ENCODE measurements at regions not wholly inside any gene's neighbourhood (a gene's known extent, or its start where the extent isn't known, plus 50 kb on each side); places are given as distances from the start of the nearest gene placed in this dataset.

- intact Hi-C loops (cut with micrococcal nuclease) (no loop called here), dilution Hi-C loops (cut with HindIII; ENCODE audit: low sequenced_read_pairs, unreplicated experiment) (no loop called here), in situ Hi-C loops (cut with MboI; ENCODE audit: low sequenced_read_pairs) (no loop called here)
- H2AK5ac ChIP-seq (ENCODE audit: low read depth, low read length), result no peak overlapping the region
- H3K56ac ChIP-seq (ENCODE audit: extremely low read depth, insufficient read depth, low read length), result no peak overlapping the region
- H3K23ac ChIP-seq (ENCODE audit: low read depth, low read length), result no peak overlapping the region
- H3K9me3 ChIP-seq (ENCODE audit: control insufficient read depth, insufficient read depth, low read length), result no peaks in the 10 kb centered on the region
- no peak overlapping the region for H3K27ac ChIP-seq (ENCODE audit: insufficient read depth, low read length)
- no peak overlapping the region for H4K91ac ChIP-seq (ENCODE audit: insufficient read depth, low read depth, low read length)
- H4K8ac ChIP-seq (ENCODE audit: low read depth in 2 of 2, low read length in 2 of 2), result no peak overlapping the region
- H3K4ac ChIP-seq (ENCODE audit: low read depth, low read length), result no peak overlapping the region
- H3K9me1 ChIP-seq (ENCODE audit: insufficient read depth, low read length), result no peaks in the 10 kb centered on the region
- no peaks in the 10 kb centered on the region for H4K20me1 ChIP-seq (ENCODE audit: insufficient read depth, low read length)
- DNase-seq, result no peak
- H3K4me3 ChIP-seq (ENCODE audit: insufficient read depth, low read depth, low read length), result no peak overlapping the region
- WGBS, 2 experiments (ENCODE audit: extremely low coverage in 2 of 2, insufficient read length in 1 of 2), result 80% methylated on average over 1 of the region's 2 CpGs; no CpG with 5 or more reads in 1 of the 2 experiments
- H3K4me2 ChIP-seq (ENCODE audit: low read depth, low read length), result no peak overlapping the region
- no peak for ATAC-seq (ENCODE audit: low read depth)
- CTCF ChIA-PET, result no interaction called here
- H2AK9ac ChIP-seq (replicated peaks; ENCODE audit: low read depth, low read length, poor library complexity), result no peak overlapping the region
- H2AFZ ChIP-seq (replicated peaks; ENCODE audit: low read length, poor library complexity), result no peak overlapping the region
- no peak overlapping the region for H3K18ac ChIP-seq (ENCODE audit: low read depth, low read length)
- H2BK120ac ChIP-seq (ENCODE audit: low read depth, low read length), result no peak overlapping the region
- H3K79me1 ChIP-seq (ENCODE audit: low read depth in 1 of 2, low read length in 2 of 2), result no peaks in the 10 kb centered on the region
- H3K36me3 ChIP-seq (ENCODE audit: control insufficient read depth, insufficient read depth, low read length), result no peaks in the 10 kb centered on the region
- POLR2A ChIA-PET (ENCODE audit: unreplicated experiment), result no interaction called here
- H3K27me3 ChIP-seq (ENCODE audit: control insufficient read depth, insufficient read depth, low read length), result no peaks in the 10 kb centered on the region
- no peak overlapping the region for H4K5ac ChIP-seq (ENCODE audit: low read depth, low read length)
- no peak overlapping the region for H2BK5ac ChIP-seq (ENCODE audit: low read depth, low read length, poor library complexity, severe bottlenecking)
- BruUV-seq (replicated peaks), result no TSS peak
- no peak overlapping the region for H2BK15ac ChIP-seq (ENCODE audit: low read depth, low read length)
- TF ChIP-seq CEBPB (IDR thresholded peaks at IDR 0.05; ENCODE audit: low read depth, low read length) (no peak), MAFK (IDR thresholded peaks at IDR 0.05; ENCODE audit: low read depth, low read length) (no peak), CTCF (conservative IDR thresholded peaks at IDR 0.05; ENCODE audit: low read depth, low read length) (no peak), NFE2L2 (IDR thresholded peaks at IDR 0.05; ENCODE audit: low read depth, low read length) (no peak), USF2 (IDR thresholded peaks at IDR 0.05; ENCODE audit: low read depth, low read length) (no peak), RFX5 (IDR thresholded peaks at IDR 0.05; ENCODE audit: low read depth, low read length) (no peak), RAD21 (IDR thresholded peaks at IDR 0.05; ENCODE audit: low read length) (no peak), FOS (IDR thresholded peaks at IDR 0.05; ENCODE audit: low read depth, low read length) (no peak), RCOR1 (IDR thresholded peaks at IDR 0.05; ENCODE audit: insufficient replicate concordance, low read length) (no peak), MAZ (IDR thresholded peaks at IDR 0.05; ENCODE audit: borderline replicate concordance, low read depth, low read length) (no peak), MXI1 (IDR thresholded peaks at IDR 0.05; ENCODE audit: borderline replicate concordance, low read depth, low read length) (no peak), POLR2A (IDR thresholded peaks at IDR 0.05; ENCODE audit: low read depth, low read length) (no peak), CHD1 (IDR thresholded peaks at IDR 0.05; ENCODE audit: low read depth, low read length) (no peak), BHLHE40 (IDR thresholded peaks at IDR 0.05; ENCODE audit: low read depth, low read length) (no peak), SMC3 (IDR thresholded peaks at IDR 0.05; ENCODE audit: low read depth, low read length) (no peak), ELK1 (IDR thresholded peaks at IDR 0.05; ENCODE audit: borderline replicate concordance, low read depth, low read length) (no peak)
- no peaks in the 10 kb centered on the region for H3K4me1 ChIP-seq (ENCODE audit: control insufficient read depth, insufficient read depth, low read length)
- no peak overlapping the region for H3K14ac ChIP-seq (replicated peaks; ENCODE audit: low read depth, low read length)
- no peak overlapping the region for H2BK20ac ChIP-seq (ENCODE audit: low read depth, low read length)
- no peak overlapping the region for H3K9ac ChIP-seq (ENCODE audit: low read depth, low read length)
Observed at GRCh38 chr11:96508861-96509260, 119.0 kb downstream of the JRKL start.

Data from IMR-90 (cell line).